ENCODE measurements at regions not wholly inside any gene's neighbourhood (a gene's known extent, or its start where the extent isn't known, plus 50 kb on each side); places are given as distances from the start of the nearest gene placed in this dataset.

- Histone ChIP-seq H3K27ac (no peak overlapping the region), H3K27me3 (no peaks in the 10 kb centered on the region), H3K4me3 (no peak overlapping the region), H3K36me3 (no peaks in the 10 kb centered on the region), H3K4me1 (no peaks in the 10 kb centered on the region), H3K9me3 (no peaks in the 10 kb centered on the region)
- TF ChIP-seq POLR2A (IDR thresholded peaks at IDR 0.05), result no peak
- TF ChIP-seq CTCF (IDR thresholded peaks at IDR 0.05), result no peak
- no peak for DNase-seq
- intact Hi-C loops (cut with DNase I; ENCODE audit: low total_unique reads), result no loop called here
These were observed 400.8 kb downstream of the CDH26 start for GRCh38 chr20:60359010-60359409.

GRCh38 chr20:60361761-60362395 lies 403.7 kb downstream of the CDH26 start:
- Histone ChIP-seq H3K36me3 (no peaks in the 10 kb centered on the region), H3K9me3 (no peaks in the 10 kb centered on the region), H3K4me3 (no peak overlapping the region), H3K27ac (no peak overlapping the region), H3K27me3 (no peaks in the 10 kb centered on the region), H3K4me1 (no peaks in the 10 kb centered on the region)
- intact Hi-C loops (cut with DNase I; ENCODE audit: low total_unique reads), result no loop called here
- no peak for TF ChIP-seq POLR2A (IDR thresholded peaks at IDR 0.05)
- no peak for TF ChIP-seq CTCF (IDR thresholded peaks at IDR 0.05)
- DNase-seq, result no peak

- TF ChIP-seq POLR2A (IDR thresholded peaks at IDR 0.05) (no peak), CTCF (IDR thresholded peaks at IDR 0.05) (no peak)
- no peaks in the 10 kb centered on the region for H3K27me3 ChIP-seq
- intact Hi-C loops (cut with DNase I; ENCODE audit: low total_unique reads), result no loop called here
- no peaks in the 10 kb centered on the region for H3K9me3 ChIP-seq
- no peak overlapping the region for H3K4me3 ChIP-seq
- no peak overlapping the region for H3K27ac ChIP-seq
- no peaks in the 10 kb centered on the region for H3K36me3 ChIP-seq
- no peaks in the 10 kb centered on the region for H3K4me1 ChIP-seq
- DNase-seq, result no peak
These were observed 404.3 kb downstream of the CDH26 start for GRCh38 chr20:60362531-60362930.

GRCh38 chr20:60363698-60364097 lies 405.5 kb downstream of the CDH26 start:
- TF ChIP-seq CTCF (IDR thresholded peaks at IDR 0.05) (no peak), POLR2A (IDR thresholded peaks at IDR 0.05) (no peak)
- Histone ChIP-seq H3K36me3 (no peaks in the 10 kb centered on the region), H3K27me3 (no peaks in the 10 kb centered on the region), H3K4me1 (no peaks in the 10 kb centered on the region), H3K9me3 (no peaks in the 10 kb centered on the region), H3K4me3 (no peak overlapping the region), H3K27ac (no peak overlapping the region)
- no peak for DNase-seq
- intact Hi-C loops (cut with DNase I; ENCODE audit: low total_unique reads), result no loop called here

GRCh38 chr20:60365064-60365666 lies 406.9 kb downstream of the CDH26 start:
- no peaks in the 10 kb centered on the region for H3K4me1 ChIP-seq
- H3K9me3 ChIP-seq, result no peaks in the 10 kb centered on the region
- no peak for DNase-seq
- H3K27me3 ChIP-seq, result no peaks in the 10 kb centered on the region
- no peak overlapping the region for H3K4me3 ChIP-seq
- H3K36me3 ChIP-seq, result no peaks in the 10 kb centered on the region
- intact Hi-C loops (cut with DNase I; ENCODE audit: low total_unique reads), result no loop called here
- TF ChIP-seq POLR2A (IDR thresholded peaks at IDR 0.05), result no peak
- no peak for TF ChIP-seq CTCF (IDR thresholded peaks at IDR 0.05)
- no peak overlapping the region for H3K27ac ChIP-seq

Measured in uterus (tissue), 3 donors.